ENCODE measurements at regions not wholly inside any gene's neighbourhood (a gene's known extent, or its start where the extent isn't known, plus 50 kb on each side); places are given as distances from the start of the nearest gene placed in this dataset.

DNA sequence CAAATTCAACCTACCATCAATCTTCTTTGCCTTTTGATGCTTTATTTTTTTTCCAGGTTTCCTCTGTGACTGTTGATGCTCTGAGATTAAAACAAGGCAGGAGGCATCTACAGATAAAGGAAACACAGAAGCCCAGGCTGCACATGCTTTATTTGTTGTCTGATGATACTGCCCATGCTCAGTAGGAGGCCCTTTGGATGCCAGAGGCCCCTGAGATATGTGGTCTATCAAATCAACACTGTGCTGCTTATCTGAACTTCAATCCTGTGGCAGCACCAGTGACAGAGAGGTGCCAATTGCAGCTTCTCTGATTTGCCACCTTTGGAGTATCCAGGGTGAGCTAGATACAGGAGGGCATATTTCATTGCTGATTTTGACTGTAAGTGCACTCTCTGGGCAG is 571.3 kb upstream of the TBX3 start:
- TF ChIP-seq, protein P1, sequence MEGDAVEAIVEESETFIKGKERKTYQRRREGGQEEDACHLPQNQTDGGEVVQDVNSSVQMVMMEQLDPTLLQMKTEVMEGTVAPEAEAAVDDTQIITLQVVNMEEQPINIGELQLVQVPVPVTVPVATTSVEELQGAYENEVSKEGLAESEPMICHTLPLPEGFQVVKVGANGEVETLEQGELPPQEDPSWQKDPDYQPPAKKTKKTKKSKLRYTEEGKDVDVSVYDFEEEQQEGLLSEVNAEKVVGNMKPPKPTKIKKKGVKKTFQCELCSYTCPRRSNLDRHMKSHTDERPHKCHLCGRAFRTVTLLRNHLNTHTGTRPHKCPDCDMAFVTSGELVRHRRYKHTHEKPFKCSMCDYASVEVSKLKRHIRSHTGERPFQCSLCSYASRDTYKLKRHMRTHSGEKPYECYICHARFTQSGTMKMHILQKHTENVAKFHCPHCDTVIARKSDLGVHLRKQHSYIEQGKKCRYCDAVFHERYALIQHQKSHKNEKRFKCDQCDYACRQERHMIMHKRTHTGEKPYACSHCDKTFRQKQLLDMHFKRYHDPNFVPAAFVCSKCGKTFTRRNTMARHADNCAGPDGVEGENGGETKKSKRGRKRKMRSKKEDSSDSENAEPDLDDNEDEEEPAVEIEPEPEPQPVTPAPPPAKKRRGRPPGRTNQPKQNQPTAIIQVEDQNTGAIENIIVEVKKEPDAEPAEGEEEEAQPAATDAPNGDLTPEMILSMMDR (IDR thresholded peaks at IDR 0.05): no peak
- TF ChIP-seq POLR2A (IDR thresholded peaks at IDR 0.05) (no peak), POLR2AphosphoS5 (IDR thresholded peaks at IDR 0.05) (no peak)
